ENCODE measurements at regions not wholly inside any gene's neighbourhood (a gene's known extent, or its start where the extent isn't known, plus 50 kb on each side); places are given as distances from the start of the nearest gene placed in this dataset.

DNA sequence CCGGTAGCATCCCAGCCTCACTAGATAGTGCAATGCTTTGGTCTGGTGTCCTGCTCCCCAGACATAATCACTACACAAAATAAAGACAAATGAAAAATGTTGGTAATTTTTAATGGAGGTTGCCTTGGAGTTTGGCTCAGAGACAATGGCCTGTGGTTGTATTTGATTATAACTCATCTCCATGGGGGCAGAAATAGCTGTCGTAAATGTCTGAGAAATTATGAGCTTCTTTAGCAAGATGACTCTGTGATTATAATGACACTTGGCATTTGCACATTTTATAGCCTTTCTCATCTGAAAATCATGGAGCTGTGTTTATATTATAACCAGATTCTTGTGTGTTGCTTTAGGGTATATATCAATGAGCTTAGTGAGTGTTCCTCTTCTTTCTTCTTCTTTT lies 1779.7 kb upstream of the CELF4 start (continued):
- TF ChIP-seq, protein P1, sequence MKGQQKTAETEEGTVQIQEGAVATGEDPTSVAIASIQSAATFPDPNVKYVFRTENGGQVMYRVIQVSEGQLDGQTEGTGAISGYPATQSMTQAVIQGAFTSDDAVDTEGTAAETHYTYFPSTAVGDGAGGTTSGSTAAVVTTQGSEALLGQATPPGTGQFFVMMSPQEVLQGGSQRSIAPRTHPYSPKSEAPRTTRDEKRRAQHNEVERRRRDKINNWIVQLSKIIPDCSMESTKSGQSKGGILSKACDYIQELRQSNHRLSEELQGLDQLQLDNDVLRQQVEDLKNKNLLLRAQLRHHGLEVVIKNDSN (IDR thresholded peaks at IDR 0.05; ENCODE audit: borderline replicate concordance, extremely low read length, insufficient read depth, low read depth, low read length) = no peak

GRCh38 chr18:39344487-39344886 lies 1778.9 kb upstream of the CELF4 start:
- no peak overlapping the region for H3K4me3 ChIP-seq
- 51% methylated on average over 5 of the region's 5 CpGs for WGBS (ENCODE audit: insufficient coverage, insufficient replicate concordance, low lambda C conversion rate, missing lambda C conversion rate)
- H3K4me2 ChIP-seq (ENCODE audit: control insufficient read depth, insufficient read depth) = no peak overlapping the region
- ATAC-seq (no peak), DNase-seq (ENCODE audit: low read depth, low spot score) (no peak), FAIRE-seq (no peak)
- CTCF ChIA-PET = no interaction called here
- intact Hi-C loops (cut with micrococcal nuclease; ENCODE audit: unreplicated experiment) = no loop called here
- in situ Hi-C loops (cut with MboI) = no loop called here
- RAD21 ChIA-PET (ENCODE audit: unreplicated experiment) = no interaction called here
- TF ChIP-seq BRCA1 (IDR thresholded peaks at IDR 0.05; ENCODE audit: low read depth, low read length) (no peak), CHD2 (IDR thresholded peaks at IDR 0.05; ENCODE audit: borderline replicate concordance, low read depth, low read length) (no peak), TCF3 (IDR thresholded peaks at IDR 0.05; ENCODE audit: borderline replicate concordance, insufficient read depth, low read depth, low read length) (no peak)
- TF ChIP-seq, protein P2, sequence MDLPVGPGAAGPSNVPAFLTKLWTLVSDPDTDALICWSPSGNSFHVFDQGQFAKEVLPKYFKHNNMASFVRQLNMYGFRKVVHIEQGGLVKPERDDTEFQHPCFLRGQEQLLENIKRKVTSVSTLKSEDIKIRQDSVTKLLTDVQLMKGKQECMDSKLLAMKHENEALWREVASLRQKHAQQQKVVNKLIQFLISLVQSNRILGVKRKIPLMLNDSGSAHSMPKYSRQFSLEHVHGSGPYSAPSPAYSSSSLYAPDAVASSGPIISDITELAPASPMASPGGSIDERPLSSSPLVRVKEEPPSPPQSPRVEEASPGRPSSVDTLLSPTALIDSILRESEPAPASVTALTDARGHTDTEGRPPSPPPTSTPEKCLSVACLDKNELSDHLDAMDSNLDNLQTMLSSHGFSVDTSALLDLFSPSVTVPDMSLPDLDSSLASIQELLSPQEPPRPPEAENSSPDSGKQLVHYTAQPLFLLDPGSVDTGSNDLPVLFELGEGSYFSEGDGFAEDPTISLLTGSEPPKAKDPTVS (IDR thresholded peaks at IDR 0.05; ENCODE audit: low read depth, low read length) = no peak
- H3K36me3 ChIP-seq (ENCODE audit: control insufficient read depth in 2 of 2, insufficient read depth in 2 of 2, low read length in 1 of 2) = no peaks in the 10 kb centered on the region
- H3K9ac ChIP-seq (ENCODE audit: control insufficient read depth, insufficient read depth, low read length) = no peak overlapping the region
- SMC1A ChIA-PET (ENCODE audit: uncharacterized antibody, unreplicated experiment) = no interaction called here
- no peaks in the 10 kb centered on the region for H3K27me3 ChIP-seq (replicated peaks in 1 of 2; ENCODE audit: control insufficient read depth in 2 of 2, insufficient read depth in 2 of 2, low read length in 1 of 2)
- POLR2A ChIA-PET = no interaction called here
- no peaks in the 10 kb centered on the region for H4K20me1 ChIP-seq (ENCODE audit: control insufficient read depth, insufficient read depth)
- H3K27ac ChIP-seq (ENCODE audit: control insufficient read depth, insufficient read depth) = no peak overlapping the region
- H2AFZ ChIP-seq (ENCODE audit: control insufficient read depth, low read depth, low read length) = no peak overlapping the region
- no TSS peak for BruUV-seq (replicated peaks)
- no peaks in the 10 kb centered on the region for H3K4me1 ChIP-seq (ENCODE audit: control insufficient read depth, insufficient read depth, low read length)
- no peaks in the 10 kb centered on the region for H3K9me3 ChIP-seq (replicated peaks; ENCODE audit: control insufficient read depth, insufficient read depth, low read length)
- H3K79me2 ChIP-seq (ENCODE audit: control insufficient read depth, insufficient read depth, low read length) = no peaks in the 10 kb centered on the region

Measured in GM12878 (cell line).